ENCODE measurements at regions not wholly inside any gene's neighbourhood (a gene's known extent, or its start where the extent isn't known, plus 50 kb on each side); places are given as distances from the start of the nearest gene placed in this dataset.
"Not testable (repeated sequence)": the region's sequence is repeated elsewhere in the genome, so short reads cannot be mapped to it uniquely, and the experiment has no call there.

DNA sequence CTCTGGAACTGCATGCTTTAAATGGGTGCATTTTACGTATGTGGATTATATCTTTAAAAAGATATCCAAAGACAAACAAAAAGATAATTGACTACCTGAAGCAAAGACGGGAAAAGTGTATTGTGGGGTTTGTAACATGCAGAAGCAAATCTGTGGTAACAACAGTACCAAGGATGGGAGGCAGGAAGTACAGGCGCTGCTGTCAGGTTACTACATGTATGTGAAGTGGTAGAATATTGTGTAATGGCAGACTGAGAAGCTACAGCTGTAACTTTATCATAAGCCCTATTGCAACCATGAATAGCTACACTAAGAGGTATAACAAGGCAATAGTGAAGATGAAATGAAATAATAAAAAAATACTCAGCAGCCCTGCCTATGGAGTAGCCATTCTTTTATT, 192.7 kb downstream of the NPIPB11 start:
- TF ChIP-seq POLR2A (IDR thresholded peaks at IDR 0.05), result not testable (repeated sequence)
- TF ChIP-seq, protein P1, sequence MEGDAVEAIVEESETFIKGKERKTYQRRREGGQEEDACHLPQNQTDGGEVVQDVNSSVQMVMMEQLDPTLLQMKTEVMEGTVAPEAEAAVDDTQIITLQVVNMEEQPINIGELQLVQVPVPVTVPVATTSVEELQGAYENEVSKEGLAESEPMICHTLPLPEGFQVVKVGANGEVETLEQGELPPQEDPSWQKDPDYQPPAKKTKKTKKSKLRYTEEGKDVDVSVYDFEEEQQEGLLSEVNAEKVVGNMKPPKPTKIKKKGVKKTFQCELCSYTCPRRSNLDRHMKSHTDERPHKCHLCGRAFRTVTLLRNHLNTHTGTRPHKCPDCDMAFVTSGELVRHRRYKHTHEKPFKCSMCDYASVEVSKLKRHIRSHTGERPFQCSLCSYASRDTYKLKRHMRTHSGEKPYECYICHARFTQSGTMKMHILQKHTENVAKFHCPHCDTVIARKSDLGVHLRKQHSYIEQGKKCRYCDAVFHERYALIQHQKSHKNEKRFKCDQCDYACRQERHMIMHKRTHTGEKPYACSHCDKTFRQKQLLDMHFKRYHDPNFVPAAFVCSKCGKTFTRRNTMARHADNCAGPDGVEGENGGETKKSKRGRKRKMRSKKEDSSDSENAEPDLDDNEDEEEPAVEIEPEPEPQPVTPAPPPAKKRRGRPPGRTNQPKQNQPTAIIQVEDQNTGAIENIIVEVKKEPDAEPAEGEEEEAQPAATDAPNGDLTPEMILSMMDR (IDR thresholded peaks at IDR 0.05), result not testable (repeated sequence)

Measured in thyroid gland (tissue), 4 donors.